BJ (cell line): ENCODE measurements at regions not wholly inside any gene's neighbourhood (a gene's known extent, or its start where the extent isn't known, plus 50 kb on each side); places are given as distances from the start of the nearest gene placed in this dataset.

Source experiments
- CTCF ChIA-PET: fragments of 350-600 bp; formaldehyde crosslinking; extraction: SDS; loops from one replicate; lab custom pipeline; 2021; ENCODE audit warnings: antibody characterized with exemption, inconsistent platforms; lab: Yijun Ruan, JAX
- POLR2A ChIA-PET: fragments of 300-600 bp; sonication (Branson Sonifier 250); formaldehyde crosslinking; extraction: SDS; loops from one replicate; lab custom pipeline; 2021; ENCODE audit warnings: antibody characterized with exemption; lab: Charles Lee
- DNase-seq: peaks from one replicate; pipeline ENCODE4 v3.0.0-alpha.2; 2011; ENCODE audit warnings: low read depth
- H3K27me3 ChIP-seq: 2 replicates; pipeline ENCODE4 v1.6.0; 2011; ENCODE audit warnings: low read length; ENCODE audit not compliant: control insufficient read depth, insufficient read depth
- H3K36me3 ChIP-seq: 2 replicates; pipeline ENCODE4 v1.5.1; 2011; ENCODE audit warnings: low read length; ENCODE audit not compliant: control insufficient read depth, insufficient read depth
- H3K4me3 ChIP-seq: 2 replicates; pipeline ENCODE4 v1.5.1; 2011; ENCODE audit warnings: low read depth, mild to moderate bottlenecking, control low read depth, low read length
- CTCF ChIP-seq: IDR thresholded peaks from 2 replicates; pipeline ENCODE4 v1.5.1; 2011; ENCODE audit warnings: low read depth, mild to moderate bottlenecking, control low read depth, inconsistent platforms, low read length, moderate library complexity; ENCODE audit not compliant: insufficient read depth

DNA sequence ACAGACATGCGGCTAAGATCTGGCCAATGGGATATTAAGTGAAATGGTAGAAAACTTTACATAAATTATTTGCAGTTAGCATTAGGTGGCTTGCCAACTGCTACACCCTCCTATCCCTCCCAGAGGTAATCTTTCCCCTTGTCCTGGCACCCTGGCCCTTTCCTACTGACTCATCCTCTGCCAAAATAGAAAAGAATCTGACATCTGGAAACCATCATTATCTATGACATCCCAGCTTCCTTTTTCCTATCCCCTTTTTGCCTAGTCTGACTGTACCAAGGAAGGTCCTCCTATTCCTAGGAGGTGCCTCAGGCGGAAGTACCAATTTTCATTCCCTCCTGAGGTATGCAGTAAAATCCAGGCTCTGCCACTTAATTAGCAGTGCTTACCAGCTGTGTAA is 163.6 kb upstream of the KLF3 start:
- CTCF ChIA-PET, result interaction anchor here (1.2 kb wide), 1 partner anchor 11 kb away, joined by 4 read pairs; no protein-coding TSS in a partner anchor
- Histone ChIP-seq H3K27me3 (no peaks in the 10 kb centered on the region), H3K4me3 (no peak overlapping the region), H3K36me3 (no peaks in the 10 kb centered on the region)
- TF ChIP-seq CTCF, result no peak
- POLR2A ChIA-PET, result no interaction called here
- no peak for DNase-seq

GRCh38 chr4:38501698-38502097 is 162.3 kb upstream of the KLF3 start:
- no peak overlapping the region for H3K4me3 ChIP-seq
- H3K27me3 ChIP-seq, result no peaks in the 10 kb centered on the region
- DNase-seq, result no peak
- ChIA-PET POLR2A (no interaction called here), CTCF (no interaction called here)
- no peak for TF ChIP-seq CTCF
- no peaks in the 10 kb centered on the region for H3K36me3 ChIP-seq

- TF ChIP-seq CTCF, result no peak
- ChIA-PET POLR2A (no interaction called here), CTCF (no interaction called here)
- no peak overlapping the region for H3K4me3 ChIP-seq
- H3K27me3 ChIP-seq, result no peaks in the 10 kb centered on the region; the same call in 1 of the 2 replicates
- DNase-seq, result no peak
- H3K36me3 ChIP-seq, result no peaks in the 10 kb centered on the region
Observed at GRCh38 chr4:38503689-38504395, 160.2 kb upstream of the KLF3 start.

DNA sequence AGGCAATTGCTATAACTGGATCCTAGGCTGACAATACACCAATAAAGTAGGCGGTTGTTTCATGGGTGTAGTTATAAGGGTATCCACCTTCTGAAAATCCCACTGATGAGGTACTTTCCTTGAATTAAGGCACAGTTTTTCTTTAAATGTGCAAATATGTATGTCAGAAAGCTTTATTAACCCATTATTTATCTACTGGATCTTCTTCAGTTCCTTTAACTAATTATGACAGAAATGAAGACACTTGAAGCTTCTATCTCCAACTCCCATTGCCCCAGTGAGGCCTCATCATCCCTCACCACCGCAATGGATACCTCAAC is 159.6 kb upstream of the KLF3 start:
- ChIA-PET POLR2A (no interaction called here), CTCF (interaction anchor here (0.6 kb wide), 1 partner anchor 19 kb away, joined by 3 read pairs; no protein-coding TSS in a partner anchor)
- Histone ChIP-seq H3K27me3 (no peaks in the 10 kb centered on the region; the same call in 1 of the 2 replicates), H3K4me3 (no peak overlapping the region), H3K36me3 (no peaks in the 10 kb centered on the region)
- TF ChIP-seq CTCF, result no peak
- no peak for DNase-seq

- no peak for DNase-seq
- no peak overlapping the region for H3K4me3 ChIP-seq
- no peaks in the 10 kb centered on the region for H3K36me3 ChIP-seq
- no peak for TF ChIP-seq CTCF
- peaks cover 1% of the 10 kb centered on the region for H3K27me3 ChIP-seq
- ChIA-PET POLR2A (no interaction called here), CTCF (no interaction called here)
Observed at GRCh38 chr4:38509551-38509950, 154.4 kb upstream of the KLF3 start.
